ENCODE measurements at regions not wholly inside any gene's neighbourhood (a gene's known extent, or its start where the extent isn't known, plus 50 kb on each side); places are given as distances from the start of the nearest gene placed in this dataset.
"Not testable (repeated sequence)": the region's sequence is repeated elsewhere in the genome, so short reads cannot be mapped to it uniquely, and the experiment has no call there.

- in situ Hi-C loops (cut with MboI; ENCODE audit: low pct_unique_long_range_greater_than_20kb, low sequenced_read_pairs, unreplicated experiment): no loop called here
- TF ChIP-seq CTCF (IDR thresholded peaks at IDR 0.05; ENCODE audit: extremely low read depth, insufficient read depth, missing control alignments): no peak
- DNase-seq (ENCODE audit: low spot score): no peak
These were observed 161.5 kb downstream of the CENPF start for GRCh38 chr1:214764502-214764901.

- TF ChIP-seq CTCF (IDR thresholded peaks at IDR 0.05; ENCODE audit: extremely low read depth, insufficient read depth, missing control alignments): no peak
- DNase-seq (ENCODE audit: low spot score): no peak
- in situ Hi-C loops (cut with MboI; ENCODE audit: low pct_unique_long_range_greater_than_20kb, low sequenced_read_pairs, unreplicated experiment): no loop called here
These were observed 164.2 kb downstream of the CENPF start for GRCh38 chr1:214767221-214767620.

- DNase-seq (ENCODE audit: low spot score); in situ Hi-C loops (cut with MboI; ENCODE audit: low pct_unique_long_range_greater_than_20kb, low sequenced_read_pairs, unreplicated experiment): not testable (repeated sequence)
These were observed 166.7 kb downstream of the CENPF start for GRCh38 chr1:214769666-214770065.

GRCh38 chr1:214777364-214777763 is 174.4 kb downstream of the CENPF start:
- in situ Hi-C loops (cut with MboI; ENCODE audit: low pct_unique_long_range_greater_than_20kb, low sequenced_read_pairs, unreplicated experiment): no loop called here
- DNase-seq (ENCODE audit: low spot score): no peak

GRCh38 chr1:214791961-214792360 is 189.0 kb downstream of the CENPF start:
- in situ Hi-C loops (cut with MboI; ENCODE audit: low pct_unique_long_range_greater_than_20kb, low sequenced_read_pairs, unreplicated experiment): no loop called here
- DNase-seq (ENCODE audit: low spot score): no peak
- TF ChIP-seq CTCF (IDR thresholded peaks at IDR 0.05; ENCODE audit: extremely low read depth, insufficient read depth, missing control alignments): no peak

More at GRCh38 chr1:214777364-214777763, 174.4 kb downstream of the CENPF start:
- no peak for TF ChIP-seq CTCF (IDR thresholded peaks at IDR 0.05; ENCODE audit: extremely low read depth, insufficient read depth, missing control alignments)

- in situ Hi-C loops (cut with MboI; ENCODE audit: low pct_unique_long_range_greater_than_20kb, low sequenced_read_pairs, unreplicated experiment): no loop called here
- no peak for DNase-seq (ENCODE audit: low spot score)
- no peak for TF ChIP-seq CTCF (IDR thresholded peaks at IDR 0.05; ENCODE audit: extremely low read depth, insufficient read depth, missing control alignments)
These were observed 189.7 kb downstream of the CENPF start for GRCh38 chr1:214792527-214793186.

GRCh38 chr1:214793708-214794107 is 190.7 kb downstream of the CENPF start:
- in situ Hi-C loops (cut with MboI; ENCODE audit: low pct_unique_long_range_greater_than_20kb, low sequenced_read_pairs, unreplicated experiment): no loop called here
- no peak for TF ChIP-seq CTCF (IDR thresholded peaks at IDR 0.05; ENCODE audit: extremely low read depth, insufficient read depth, missing control alignments)
- DNase-seq (ENCODE audit: low spot score): no peak
